Neural progenitor cell (in vitro differentiated cells): ENCODE measurements at regions not wholly inside any gene's neighbourhood (a gene's known extent, or its start where the extent isn't known, plus 50 kb on each side); places are given as distances from the start of the nearest gene placed in this dataset.

Experiments used
- EZH2 ChIP-seq: fragments of 200-600 bp; sonication (generic); IDR thresholded peaks from 2 replicates; pipeline ENCODE4 v1.6.1; 2017; ENCODE audit warnings: antibody characterized with exemption, mild to moderate bottlenecking, moderate library complexity
- TF ChIP-seq, protein P1 (sequence below): fragments of 200-600 bp; sonication (generic); IDR thresholded peaks from 2 replicates; pipeline ENCODE4 v1.5.1; 2017; ENCODE audit warnings: antibody characterized with exemption, mild to moderate bottlenecking

DNA sequence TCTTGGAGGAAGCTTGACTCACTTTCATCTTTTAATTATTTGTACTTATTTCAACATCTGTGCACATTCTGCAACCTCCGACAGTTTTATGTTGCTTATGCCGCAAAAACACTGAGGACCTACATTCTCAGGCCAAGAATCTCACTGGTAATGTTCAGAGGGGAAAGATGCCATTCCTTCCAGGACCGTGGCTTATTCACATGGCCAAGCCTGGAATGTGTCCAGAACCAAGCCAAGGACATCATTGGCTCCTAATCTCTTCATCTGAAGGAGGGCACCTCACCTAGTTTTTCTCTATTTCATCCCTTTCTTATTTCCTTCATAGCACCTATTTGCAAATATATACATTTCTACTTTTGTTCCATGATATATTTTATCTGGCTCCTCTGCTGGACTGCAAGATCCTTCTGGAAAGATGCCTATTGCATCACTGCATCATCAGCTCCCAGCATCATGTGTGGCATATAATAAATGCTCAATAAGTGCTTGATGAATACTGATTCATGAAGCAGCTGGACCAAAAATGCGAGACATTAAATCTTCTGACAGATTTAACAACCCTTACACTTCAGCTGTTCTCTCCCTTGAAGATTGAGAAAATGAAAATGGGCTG is 377.1 kb downstream of the TNS1 start:
- no peak for TF ChIP-seq EZH2
- TF ChIP-seq, protein P1, sequence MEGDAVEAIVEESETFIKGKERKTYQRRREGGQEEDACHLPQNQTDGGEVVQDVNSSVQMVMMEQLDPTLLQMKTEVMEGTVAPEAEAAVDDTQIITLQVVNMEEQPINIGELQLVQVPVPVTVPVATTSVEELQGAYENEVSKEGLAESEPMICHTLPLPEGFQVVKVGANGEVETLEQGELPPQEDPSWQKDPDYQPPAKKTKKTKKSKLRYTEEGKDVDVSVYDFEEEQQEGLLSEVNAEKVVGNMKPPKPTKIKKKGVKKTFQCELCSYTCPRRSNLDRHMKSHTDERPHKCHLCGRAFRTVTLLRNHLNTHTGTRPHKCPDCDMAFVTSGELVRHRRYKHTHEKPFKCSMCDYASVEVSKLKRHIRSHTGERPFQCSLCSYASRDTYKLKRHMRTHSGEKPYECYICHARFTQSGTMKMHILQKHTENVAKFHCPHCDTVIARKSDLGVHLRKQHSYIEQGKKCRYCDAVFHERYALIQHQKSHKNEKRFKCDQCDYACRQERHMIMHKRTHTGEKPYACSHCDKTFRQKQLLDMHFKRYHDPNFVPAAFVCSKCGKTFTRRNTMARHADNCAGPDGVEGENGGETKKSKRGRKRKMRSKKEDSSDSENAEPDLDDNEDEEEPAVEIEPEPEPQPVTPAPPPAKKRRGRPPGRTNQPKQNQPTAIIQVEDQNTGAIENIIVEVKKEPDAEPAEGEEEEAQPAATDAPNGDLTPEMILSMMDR, result no peak
